Esophagus (tissue), 2 donors: ENCODE measurements at regions not wholly inside any gene's neighbourhood (a gene's known extent, or its start where the extent isn't known, plus 50 kb on each side); places are given as distances from the start of the nearest gene placed in this dataset.

ENCODE experiments used
- H3K27ac ChIP-seq, 2 donors: one replicate each; pipeline ENCODE4 v1.5.1; 2013; ENCODE audit warnings: low read depth in 2 of 2, mild to moderate bottlenecking in 2 of 2, inconsistent platforms in 1 of 2, low read length in 1 of 2, moderate library complexity in 1 of 2
- H3K27me3 ChIP-seq, 2 donors: one replicate each; pipeline ENCODE4 v1.6.1; 2013; ENCODE audit warnings: low read length in 2 of 2, control low read depth in 1 of 2, mild to moderate bottlenecking in 1 of 2; ENCODE audit not compliant: insufficient read depth in 2 of 2, control insufficient read depth in 1 of 2
- H3K36me3 ChIP-seq, 2 donors: one replicate each; pipeline ENCODE4 v1.6.1; 2013; ENCODE audit warnings: low read length in 1 of 2; ENCODE audit not compliant: control insufficient read depth in 2 of 2, insufficient read depth in 2 of 2
- H3K4me1 ChIP-seq, 2 donors: one replicate each; pipeline ENCODE4 v1.6.1; 2013; ENCODE audit warnings: low read length in 1 of 2; ENCODE audit not compliant: control insufficient read depth in 2 of 2, insufficient read depth in 2 of 2
- H3K4me3 ChIP-seq, 2 donors: one replicate each; pipeline ENCODE4 v1.5.1; 2013; ENCODE audit warnings: low read length in 2 of 2, mild to moderate bottlenecking in 2 of 2, low read depth in 1 of 2, moderate library complexity in 1 of 2
- H3K9me3 ChIP-seq, 2 donors: one replicate each; pipeline ENCODE4 v1.6.1; 2013; ENCODE audit warnings: mild to moderate bottlenecking in 2 of 2, low read depth in 1 of 2, low read length in 1 of 2, moderate library complexity in 1 of 2; ENCODE audit not compliant: control insufficient read depth in 2 of 2, insufficient read depth in 1 of 2
- WGBS, 2 donors: extraction: QIAGEN DNeasy Blood & Tissue Kit; methylation state at CpG; one replicate each; pipeline ENCODE4 v1.1.7; 2013; 5-methylcytosine and 5-hydroxymethylcytosine counted together
- donor health status: healthy with polysubstance abuse.
- donor health status: Bipolar disorder and iron deficiency.

DNA sequence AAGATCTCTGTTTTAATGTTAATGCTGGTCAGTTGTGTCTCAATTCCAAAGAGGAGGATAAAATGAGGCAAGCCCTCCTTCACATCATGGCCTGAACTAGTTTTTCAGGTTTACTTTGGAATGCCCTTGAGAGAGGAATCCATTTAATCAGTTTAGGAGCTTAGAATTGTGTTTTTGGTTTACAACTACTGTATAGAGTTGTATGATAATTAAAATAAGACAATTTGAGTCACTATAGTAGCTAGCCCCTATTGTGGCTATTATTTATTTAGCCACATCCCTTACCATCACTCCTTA is 107.8 kb upstream of the PRLR start:
- H3K36me3 ChIP-seq, result no peaks in the 10 kb centered on the region
- no peaks in the 10 kb centered on the region for H3K4me1 ChIP-seq
- H3K4me3 ChIP-seq, result no peak overlapping the region
- no peaks in the 10 kb centered on the region for H3K27me3 ChIP-seq
- H3K9me3 ChIP-seq, result peaks cover 0 to 2% of the 10 kb centered on the region in 2 donors
- H3K27ac ChIP-seq, result no peak overlapping the region

DNA sequence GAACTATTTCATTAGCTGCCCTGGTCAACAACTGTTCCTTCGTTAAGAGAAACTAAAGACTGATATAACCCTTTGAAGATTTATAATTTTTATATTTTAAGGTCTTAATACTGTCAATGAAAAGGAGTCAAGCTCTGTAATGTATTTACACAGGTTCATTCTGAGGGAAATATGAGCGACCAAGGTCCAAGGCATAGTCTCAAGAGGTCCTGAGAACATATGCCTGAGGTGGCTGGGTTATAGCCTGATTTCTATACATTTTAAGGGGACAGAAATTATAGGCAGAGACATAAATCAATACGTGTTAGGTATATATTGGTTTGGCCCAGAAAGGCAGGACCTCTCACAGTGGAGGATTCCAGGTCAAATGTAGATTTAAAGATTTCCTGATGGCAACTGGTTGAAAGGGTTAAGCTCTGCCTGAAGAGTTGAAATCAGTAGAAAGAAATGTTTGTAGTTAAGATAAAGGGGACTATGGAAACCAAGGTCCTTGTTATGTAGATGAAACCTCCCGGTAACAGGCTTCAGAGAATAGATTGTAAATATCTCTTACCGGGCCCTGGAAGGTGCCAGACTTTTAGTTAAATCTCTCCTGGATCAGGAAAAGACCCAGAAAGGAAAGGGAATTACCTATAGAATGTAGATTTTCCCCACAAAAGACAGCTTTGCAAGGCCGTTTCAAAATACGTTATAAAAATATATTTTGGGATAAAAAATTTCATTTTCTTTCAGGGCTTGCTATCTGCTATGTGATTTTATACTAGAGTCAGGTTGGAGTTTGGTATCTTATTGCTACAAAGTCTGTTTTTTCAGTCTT is 107.3 kb upstream of the PRLR start:
- no peaks in the 10 kb centered on the region for H3K27me3 ChIP-seq
- 60 to 69% methylated on average over 7 of the region's 7 CpGs for WGBS, 2 donors
- H3K4me1 ChIP-seq, result no peaks in the 10 kb centered on the region
- H3K36me3 ChIP-seq, result no peaks in the 10 kb centered on the region
- no peak overlapping the region for H3K4me3 ChIP-seq
- peaks cover 0 to 2% of the 10 kb centered on the region in 2 donors for H3K9me3 ChIP-seq
- H3K27ac ChIP-seq, result no peak overlapping the region

DNA sequence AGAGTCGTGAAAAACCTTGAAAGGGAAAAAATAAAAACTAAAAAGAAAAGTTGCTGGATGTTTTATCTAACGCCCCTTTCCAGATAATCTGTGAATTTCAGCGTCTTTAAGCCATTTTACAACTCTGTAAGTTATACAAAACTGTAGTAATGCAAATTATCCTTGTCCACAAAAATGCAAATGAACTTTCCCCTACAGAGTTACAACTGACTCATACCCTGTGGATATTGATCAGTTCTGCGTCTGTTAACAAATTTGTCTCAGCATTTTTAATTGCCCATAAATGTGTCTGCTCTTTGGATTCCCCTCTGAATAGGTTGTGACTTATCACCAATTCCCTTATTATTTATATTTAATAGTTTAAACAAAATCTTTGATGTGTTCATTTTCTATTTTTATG is 105.9 kb upstream of the PRLR start:
- peaks cover 0 to 2% of the 10 kb centered on the region in 2 donors for H3K9me3 ChIP-seq
- H3K4me1 ChIP-seq, result no peaks in the 10 kb centered on the region
- no peak overlapping the region for H3K27ac ChIP-seq
- no peak overlapping the region for H3K4me3 ChIP-seq
- no peaks in the 10 kb centered on the region for H3K27me3 ChIP-seq
- H3K36me3 ChIP-seq, result no peaks in the 10 kb centered on the region
- whole genome bisulfite sequencing, 2 donors, result 81 to 87% methylated on average over 4 of the region's 4 CpGs

DNA sequence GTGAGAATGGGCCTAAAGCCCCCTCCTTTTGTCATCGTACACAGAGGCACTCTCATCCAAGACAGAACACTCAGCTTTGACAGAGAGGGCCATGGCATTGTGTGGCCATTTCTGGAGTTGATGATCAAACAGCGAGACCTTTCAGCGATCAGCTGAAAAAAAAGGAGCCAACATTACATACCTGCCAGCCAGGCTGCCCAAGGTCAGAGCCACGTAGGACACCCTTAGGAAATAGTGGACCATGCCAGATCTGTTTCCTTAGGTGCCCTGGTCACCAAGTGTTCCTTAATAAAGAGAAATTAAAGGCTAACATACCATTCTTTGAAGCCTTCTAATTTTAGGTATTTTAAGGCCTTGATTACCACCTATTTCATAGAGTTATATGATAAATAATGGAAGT is 105.5 kb upstream of the PRLR start:
- H3K27me3 ChIP-seq, result no peaks in the 10 kb centered on the region
- H3K27ac ChIP-seq, result no peak overlapping the region
- H3K4me3 ChIP-seq, result no peak overlapping the region
- no peaks in the 10 kb centered on the region for H3K4me1 ChIP-seq
- peaks cover 0 to 2% of the 10 kb centered on the region in 2 donors for H3K9me3 ChIP-seq
- WGBS, 2 donors, result 74 to 83% methylated on average over 4 of the region's 4 CpGs
- H3K36me3 ChIP-seq, result no peaks in the 10 kb centered on the region

DNA sequence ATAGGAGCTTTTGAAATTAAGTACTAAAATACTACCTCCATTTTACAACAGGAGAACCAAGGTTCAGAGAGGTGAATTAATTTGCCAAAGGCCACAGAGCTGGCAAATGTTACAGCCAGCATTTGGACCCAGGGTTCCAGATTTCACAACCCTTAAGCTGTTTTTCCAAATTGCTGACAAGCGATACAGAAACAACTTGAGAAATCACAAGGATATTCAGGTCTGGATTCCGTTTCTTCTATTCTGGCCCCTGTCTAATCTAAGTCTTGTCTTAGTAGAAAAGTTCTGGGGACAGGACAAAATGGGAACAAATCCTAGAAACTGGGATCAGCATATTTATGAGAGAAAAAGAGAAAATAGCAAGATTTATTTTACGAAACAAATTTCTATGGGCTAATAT is 103.1 kb upstream of the PRLR start:
- no peaks in the 10 kb centered on the region for H3K27me3 ChIP-seq
- H3K27ac ChIP-seq, result no peak overlapping the region
- 70 to 92% methylated on average over 3 of the region's 3 CpGs for WGBS, 2 donors
- H3K4me3 ChIP-seq, result no peak overlapping the region
- H3K4me1 ChIP-seq, result no peaks in the 10 kb centered on the region
- H3K9me3 ChIP-seq, result no peaks in the 10 kb centered on the region
- no peaks in the 10 kb centered on the region for H3K36me3 ChIP-seq

DNA sequence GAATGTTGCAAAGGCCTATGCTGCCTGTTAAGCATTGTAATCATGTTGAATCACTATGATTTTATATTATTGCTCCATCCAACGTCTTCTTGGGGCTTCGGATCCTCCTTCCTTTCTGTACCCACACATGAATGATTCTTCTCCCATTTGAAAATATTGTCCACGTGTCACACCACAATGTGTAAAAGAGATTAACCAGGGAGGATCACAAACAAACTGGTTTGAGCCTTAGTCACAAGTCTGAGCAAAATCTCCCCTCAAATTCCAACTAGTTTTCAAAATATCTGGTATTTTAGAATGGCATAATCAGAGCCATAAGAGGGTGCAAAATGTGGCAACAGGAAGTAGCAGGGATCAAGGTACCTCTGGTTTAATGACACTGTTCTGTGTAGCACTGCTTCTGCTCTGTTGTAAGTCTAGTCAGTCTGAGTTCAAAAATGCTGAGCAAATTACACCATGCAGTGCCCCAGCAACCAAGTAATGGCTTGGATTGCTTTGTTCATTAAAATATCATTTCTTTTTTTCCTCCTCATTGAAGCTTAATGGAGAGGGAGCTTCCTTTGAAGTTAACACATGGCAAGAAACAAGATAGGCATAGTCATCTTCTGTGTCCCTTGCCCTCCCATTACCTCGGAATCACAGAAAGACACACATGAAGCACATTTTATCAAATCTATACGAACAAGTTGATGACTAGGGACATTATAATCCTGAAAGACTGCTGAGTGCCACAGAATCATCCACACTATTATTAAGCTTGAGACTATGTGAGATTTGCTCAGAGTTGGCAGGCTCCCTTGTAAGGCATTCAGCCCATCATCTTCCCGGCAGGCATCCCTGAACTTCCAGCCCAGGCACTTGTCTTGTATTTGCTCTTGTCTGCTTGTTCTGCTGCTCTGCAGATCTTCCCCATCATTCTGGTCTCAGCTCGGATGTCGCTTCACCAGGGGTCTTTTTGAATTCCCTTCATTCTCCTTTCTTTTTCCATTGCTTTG is 102.0 kb upstream of the PRLR start:
- Histone ChIP-seq H3K4me3 (no peak overlapping the region), H3K4me1 (no peaks in the 10 kb centered on the region), H3K27ac (no peak overlapping the region), H3K9me3 (no peaks in the 10 kb centered on the region), H3K27me3 (no peaks in the 10 kb centered on the region), H3K36me3 (no peaks in the 10 kb centered on the region)
- 59 to 62% methylated on average over 8 of the region's 8 CpGs for WGBS, 2 donors

DNA sequence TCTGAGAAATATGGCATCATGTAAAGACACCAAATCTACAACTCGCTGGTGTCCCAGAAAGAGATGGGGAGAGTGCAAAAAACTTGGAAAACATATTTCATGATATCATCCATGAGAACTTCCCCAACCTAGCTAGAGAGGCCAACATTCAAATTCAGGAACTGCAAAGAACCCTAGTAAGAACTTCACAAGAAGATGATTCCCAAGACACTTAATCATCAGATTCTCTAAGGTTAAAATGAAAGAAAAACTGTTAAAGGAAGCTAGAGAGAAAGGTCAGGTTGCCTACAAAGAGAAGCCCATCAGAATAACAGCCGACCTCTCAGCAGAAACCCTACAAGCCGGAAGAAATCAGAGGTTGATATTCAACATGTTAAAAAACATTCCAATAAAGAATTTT is 95.5 kb upstream of the PRLR start:
- Histone ChIP-seq H3K4me3 (no peak overlapping the region), H3K36me3 (no peaks in the 10 kb centered on the region), H3K9me3 (peaks cover 0 to 3% of the 10 kb centered on the region in 2 donors), H3K4me1 (no peaks in the 10 kb centered on the region), H3K27me3 (no peaks in the 10 kb centered on the region), H3K27ac (no peak overlapping the region)
- WGBS, 2 donors, result 93 to 96% methylated on average over 3 of the region's 3 CpGs

DNA sequence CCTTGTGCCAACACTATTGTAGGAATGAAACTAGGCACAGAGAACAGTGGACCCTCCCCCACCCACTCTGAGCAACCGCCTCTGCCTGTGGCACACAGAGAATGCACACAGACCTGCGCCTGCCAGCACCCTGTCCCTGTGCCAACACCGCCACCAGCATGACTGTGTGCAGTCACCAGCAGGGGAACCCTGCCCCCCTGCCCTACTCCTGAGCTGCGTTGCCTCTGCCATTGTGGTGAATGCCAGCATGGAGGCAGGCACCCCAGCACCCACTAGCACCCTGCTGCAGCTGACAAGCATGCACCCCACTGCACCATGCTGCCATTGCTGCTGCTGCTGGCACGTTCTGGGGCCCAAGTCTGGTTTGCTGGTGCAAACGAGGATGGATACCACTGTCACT is 94.4 kb upstream of the PRLR start:
- Histone ChIP-seq H3K9me3 (peaks cover 0 to 3% of the 10 kb centered on the region in 2 donors), H3K4me1 (no peaks in the 10 kb centered on the region), H3K36me3 (no peaks in the 10 kb centered on the region), H3K4me3 (no peak overlapping the region), H3K27ac (no peak overlapping the region), H3K27me3 (no peaks in the 10 kb centered on the region)
- WGBS, 2 donors, result 82 to 92% methylated on average over 6 of the region's 6 CpGs

DNA sequence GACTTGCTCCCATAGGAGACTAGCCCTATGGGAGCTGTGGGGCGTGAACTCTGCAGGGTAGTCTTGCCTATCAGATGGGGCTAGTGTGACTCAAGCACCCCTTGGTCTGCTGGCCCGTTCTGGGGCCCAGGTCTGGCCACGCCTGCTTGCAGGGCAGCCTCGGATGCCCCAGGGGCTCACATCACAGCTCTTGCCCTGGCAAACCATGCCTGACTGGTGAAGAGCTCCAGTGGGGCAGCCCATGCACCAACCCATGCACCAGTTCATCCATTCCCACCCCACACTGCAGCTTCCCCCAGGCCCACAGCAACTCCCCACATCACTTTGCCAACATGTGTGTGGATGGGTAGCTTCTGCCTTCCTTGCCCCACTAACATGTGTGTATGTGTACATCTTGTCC is 93.9 kb upstream of the PRLR start:
- Histone ChIP-seq H3K9me3 (peaks cover 0 to 3% of the 10 kb centered on the region in 2 donors), H3K4me1 (no peaks in the 10 kb centered on the region), H3K4me3 (no peak overlapping the region), H3K36me3 (no peaks in the 10 kb centered on the region), H3K27me3 (no peaks in the 10 kb centered on the region), H3K27ac (no peak overlapping the region)
- WGBS, 2 donors, result 76 to 77% methylated on average over 4 of the region's 4 CpGs
